Left cardiac atrium (tissue), 4 donors: ENCODE measurements at regions not wholly inside any gene's neighbourhood (a gene's known extent, or its start where the extent isn't known, plus 50 kb on each side); places are given as distances from the start of the nearest gene placed in this dataset.

Experiments used
- ATAC-seq, 2 donors: fragments of 200-7000 bp; cut with Tn5 transposase; one replicate each; pipeline ENCODE4 v1.9.1; 2020; ENCODE audit warnings: mild to moderate bottlenecking in 2 of 2, moderate library complexity in 2 of 2
- DNase-seq: peaks from one replicate; pipeline ENCODE4 v3.0.0-alpha.2; 2020
- intact Hi-C, 2 donors: fragments of 100-400 bp; cut with DNase I; formaldehyde crosslinking; loops; one replicate each; pipeline versions ENCODE4 v1.14.1 to v1.15.1; 2022 to 2023
- donor health status: DM: no; HTN: yes; CAD: no.
- donor health status: DM: no; HTN: yes; CAD: no; lungs with severe emphysema.
- donor health status: DM: yes; HTN: yes; CAD: no.
- donor health status: Dilated cardiomyopathy.

DNA sequence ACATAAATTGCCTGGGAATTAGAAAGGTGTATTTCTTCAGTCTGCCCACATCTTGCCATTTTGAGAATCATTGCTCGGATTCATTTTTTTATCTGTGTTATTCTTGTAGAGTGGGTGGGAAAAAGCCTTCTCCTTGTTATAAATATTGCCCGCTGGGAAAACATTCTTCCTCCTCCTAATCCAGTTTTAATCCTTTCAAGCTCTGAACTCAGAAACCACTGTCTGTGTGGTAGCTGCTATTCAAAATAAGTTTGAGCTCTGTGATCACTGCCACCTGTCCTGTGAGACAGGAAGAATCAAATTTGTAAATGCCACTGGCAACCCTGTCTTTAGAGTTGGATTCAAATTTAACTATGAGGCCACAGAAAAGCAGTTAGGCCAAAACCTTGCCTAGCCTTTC lies 1875.2 kb upstream of the PIK3C3 start:
- DNase-seq (no peak), ATAC-seq (no peak)
- intact Hi-C loops = no loop called here

DNA sequence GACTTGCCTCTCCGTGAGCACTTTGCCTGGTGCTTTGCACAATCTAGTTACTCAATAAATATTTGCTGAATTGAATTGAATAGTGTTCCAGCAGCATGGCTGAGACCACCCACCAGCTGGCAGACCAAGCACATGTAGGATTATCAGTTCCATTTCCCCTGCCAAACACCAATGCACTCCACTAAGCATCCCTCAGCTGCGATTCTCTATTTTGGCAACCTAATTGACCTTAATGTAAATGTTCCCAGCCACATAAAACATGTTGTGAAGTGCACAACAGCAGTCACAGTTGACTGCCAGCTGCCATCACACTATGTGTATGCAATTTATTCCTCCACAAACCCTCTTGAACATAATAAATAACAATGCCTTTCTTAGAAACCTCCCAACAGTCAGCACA lies 1879.4 kb upstream of the PIK3C3 start:
- no peak for ATAC-seq
- no peak for DNase-seq
- intact Hi-C loops = no loop called here

DNA sequence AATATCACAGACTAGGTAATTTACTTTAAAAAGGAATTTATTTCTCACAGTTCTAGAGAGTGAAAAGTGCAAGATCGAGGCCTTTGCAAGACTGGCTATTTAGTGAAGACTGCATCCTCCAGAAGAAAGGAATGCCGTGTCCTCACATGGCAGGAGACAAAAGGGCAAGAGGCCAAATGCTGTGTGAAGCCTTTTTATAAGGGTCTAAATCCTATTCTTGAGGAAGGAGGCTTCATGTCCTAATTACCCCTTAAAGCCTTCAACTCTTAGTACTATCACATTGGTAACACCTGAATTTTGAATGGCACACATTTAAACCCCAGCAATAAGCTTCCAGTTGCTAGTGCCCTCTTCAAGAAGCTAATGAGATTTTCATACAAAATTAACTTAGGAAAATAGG lies 1882.3 kb upstream of the PIK3C3 start:
- ATAC-seq = no peak

GRCh38 chr18:40066368-40066767 lies 1888.7 kb upstream of the PIK3C3 start:
- intact Hi-C loops = no loop called here
- ATAC-seq = no peak

More for the DNA sequence above, 1882.3 kb upstream of the PIK3C3 start:
- DNase-seq = no peak
- intact Hi-C loops = no loop called here

GRCh38 chr18:40063488-40063887 lies 1891.5 kb upstream of the PIK3C3 start:
- ATAC-seq (no peak), DNase-seq (no peak)
- intact Hi-C loops = no loop called here

More at GRCh38 chr18:40066368-40066767, 1888.7 kb upstream of the PIK3C3 start:
- no peak for DNase-seq

GRCh38 chr18:40061086-40061485 lies 1893.9 kb upstream of the PIK3C3 start:
- intact Hi-C loops = no loop called here
- DNase-seq (no peak), ATAC-seq (no peak)

DNA sequence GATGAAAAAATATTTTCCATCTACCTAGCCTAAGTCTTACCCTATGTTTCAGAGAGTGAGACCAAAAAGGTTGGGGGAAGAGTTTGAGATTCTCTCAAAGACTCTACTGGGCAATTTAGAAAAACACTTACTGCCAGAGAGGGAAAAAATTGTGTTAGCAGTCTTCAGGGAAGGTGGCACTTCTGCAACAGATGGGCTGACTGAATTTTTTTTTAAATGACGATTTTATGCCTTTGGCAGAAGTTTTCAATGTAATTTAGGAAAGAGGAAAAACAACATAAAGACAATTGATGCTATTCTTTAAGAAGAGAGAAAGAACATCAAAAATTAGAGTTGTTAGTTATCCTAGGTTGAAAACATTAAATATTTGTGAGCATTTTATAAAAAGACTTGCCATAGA lies 1894.5 kb upstream of the PIK3C3 start:
- intact Hi-C loops = no loop called here
- no peak for DNase-seq
- ATAC-seq = no peak

DNA sequence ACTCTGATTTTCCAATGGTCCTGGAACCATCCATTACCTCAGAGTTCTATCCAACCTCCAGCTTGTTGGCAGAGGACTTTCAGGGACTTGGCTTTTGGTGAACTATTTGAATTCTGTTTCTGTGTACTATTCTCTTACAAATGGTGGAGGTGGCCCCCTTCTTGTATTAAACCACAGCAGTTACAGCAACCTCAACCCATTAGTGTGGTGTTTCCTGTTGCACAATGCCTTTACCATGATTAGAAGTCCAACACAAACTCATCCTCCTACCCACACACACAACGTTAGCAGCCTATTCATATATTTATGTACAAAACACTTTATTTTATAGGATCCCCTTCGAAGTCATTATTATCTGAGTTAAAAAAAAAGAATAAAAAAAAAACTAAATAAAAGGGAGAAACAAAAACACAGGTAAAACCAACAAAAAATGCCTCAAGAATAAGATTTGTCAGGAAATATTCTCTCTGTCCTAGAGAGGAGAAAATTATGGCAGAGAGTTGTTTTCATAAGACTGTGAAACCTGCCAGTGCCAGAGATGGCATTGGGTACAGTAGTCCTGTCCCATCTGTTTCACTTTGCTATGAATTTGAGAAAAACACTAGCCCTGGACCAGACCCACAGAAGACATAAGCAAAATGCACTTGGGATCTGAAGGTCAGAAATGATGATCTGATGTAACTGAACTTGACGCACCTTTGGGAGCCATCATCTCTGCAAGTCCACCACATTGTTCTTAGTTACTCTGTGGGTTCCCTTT lies 1896.0 kb upstream of the PIK3C3 start:
- ATAC-seq = no peak
- intact Hi-C loops = no loop called here
- DNase-seq = no peak

DNA sequence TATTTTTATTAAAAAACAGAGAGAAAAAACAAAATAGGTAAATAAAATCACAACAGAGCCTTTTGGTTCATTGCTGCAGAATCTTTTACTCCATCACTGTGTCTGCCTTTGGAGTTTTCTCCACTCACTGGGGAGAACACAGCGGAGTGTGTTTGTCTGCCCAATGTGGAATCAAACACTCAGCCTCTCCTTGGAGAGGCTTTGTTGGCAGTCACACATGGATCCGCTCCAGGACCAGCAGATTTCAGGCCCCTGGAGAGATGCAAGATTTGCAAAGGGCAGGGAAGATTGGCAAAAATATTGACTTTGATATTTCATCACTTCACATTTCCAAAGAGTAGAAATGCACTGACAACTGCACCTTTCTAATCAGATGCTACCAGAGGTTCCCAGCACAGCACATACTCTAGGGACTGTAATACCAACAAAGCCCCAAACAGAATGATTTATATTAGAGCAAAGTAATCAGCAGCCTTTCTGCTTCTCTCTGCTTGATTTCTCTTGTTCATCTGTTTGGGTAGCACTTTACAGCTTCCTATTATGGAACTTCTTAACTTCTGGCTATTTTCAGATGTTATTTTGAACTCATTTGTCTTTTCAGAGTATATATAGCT lies 1898.8 kb upstream of the PIK3C3 start:
- ATAC-seq (peak in 1 of 2 donors; percentile 74), DNase-seq (peak; percentile 18)
- intact Hi-C loops = no loop called here

GRCh38 chr18:40055262-40055661 lies 1899.8 kb upstream of the PIK3C3 start:
- DNase-seq (no peak), ATAC-seq (no peak)
- intact Hi-C loops = no loop called here

DNA sequence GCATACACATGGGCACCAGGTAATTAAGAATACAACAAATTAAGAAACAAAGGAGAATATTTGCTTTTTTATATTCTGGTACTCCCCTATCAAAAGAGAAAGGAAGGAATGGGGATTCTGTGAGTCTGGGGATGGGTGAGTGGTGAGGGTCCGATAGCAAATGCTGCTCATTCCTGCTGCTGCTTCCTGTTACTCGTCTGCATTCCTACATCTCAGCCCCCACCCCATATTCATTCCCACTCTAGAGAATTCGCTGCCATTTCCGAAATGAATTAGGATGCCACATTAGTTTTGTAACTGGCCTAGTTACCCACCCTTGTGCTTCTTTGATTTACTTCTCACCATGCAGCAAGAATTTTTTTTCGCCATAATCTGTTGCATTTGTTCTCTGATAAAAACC lies 1905.3 kb upstream of the PIK3C3 start:
- intact Hi-C loops = no loop called here

DNA sequence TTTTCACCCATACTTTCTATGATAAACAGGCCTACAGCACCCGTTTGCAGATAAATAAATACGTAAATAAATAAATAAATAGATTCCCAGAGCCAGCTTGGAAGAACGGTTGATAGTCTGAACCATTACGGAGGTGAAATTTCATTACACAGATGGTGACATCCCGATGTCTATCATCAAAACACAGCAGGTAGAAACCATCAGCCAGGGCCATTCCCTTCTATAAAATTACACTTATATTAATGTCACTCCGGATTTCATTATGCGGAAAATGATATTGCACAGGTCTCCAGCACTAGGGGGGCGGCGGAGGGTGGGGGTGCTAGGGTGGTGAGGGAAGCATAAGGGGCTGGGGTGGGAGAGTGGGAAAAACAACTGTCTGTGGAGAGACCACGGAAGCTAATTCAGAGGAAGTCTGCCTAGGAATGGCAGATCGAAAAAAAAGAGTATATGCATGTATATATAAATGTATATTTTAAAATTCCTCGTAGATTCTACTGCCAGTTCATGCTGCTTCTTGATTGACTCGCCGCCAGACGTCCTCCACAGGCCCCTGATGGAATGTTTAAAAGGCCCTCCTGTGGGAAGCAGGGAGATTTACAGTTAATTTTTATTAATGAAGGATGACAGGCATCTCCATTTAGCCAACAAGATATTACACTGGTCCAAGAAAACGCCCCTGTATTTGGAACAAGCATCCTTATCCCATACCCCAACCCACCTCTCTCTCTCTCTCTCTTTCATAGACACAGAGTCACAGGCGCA lies 1906.0 kb upstream of the PIK3C3 start:
- DNase-seq = no peak
- intact Hi-C loops = no loop called here
- ATAC-seq = no peak

More for the DNA sequence above, 1905.3 kb upstream of the PIK3C3 start:
- DNase-seq (no peak), ATAC-seq (no peak)

GRCh38 chr18:40048253-40048652 lies 1906.8 kb upstream of the PIK3C3 start:
- DNase-seq = no peak
- intact Hi-C loops = no loop called here
- no peak for ATAC-seq

- no peak for ATAC-seq
- DNase-seq = no peak
- intact Hi-C loops = no loop called here
These were observed 1908.4 kb upstream of the PIK3C3 start for GRCh38 chr18:40046596-40046995.

DNA sequence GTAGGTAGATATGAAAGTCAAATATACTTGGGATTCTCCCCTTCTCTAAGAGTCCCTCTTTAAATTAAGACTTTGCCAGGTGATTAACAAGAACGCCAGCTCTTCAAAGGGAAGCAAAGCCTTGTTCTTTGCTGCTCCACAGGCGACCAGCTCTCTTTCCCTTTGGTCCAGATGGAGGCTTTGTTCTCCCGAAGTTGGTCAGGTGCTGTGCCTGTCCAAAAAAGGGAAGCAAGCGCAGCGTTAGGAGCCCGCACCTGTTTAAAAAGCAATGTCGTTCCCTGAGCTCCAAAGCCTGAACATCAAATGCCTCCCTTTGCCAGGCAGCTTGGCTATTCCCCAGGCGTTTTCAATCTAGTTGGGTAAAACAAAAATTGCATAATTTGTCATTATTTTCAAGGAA lies 1913.1 kb upstream of the PIK3C3 start:
- DNase-seq = no peak
- ATAC-seq = no peak
- intact Hi-C loops = no loop called here

- ATAC-seq = no peak
- DNase-seq = no peak
- intact Hi-C loops = no loop called here
These were observed 1914.5 kb upstream of the PIK3C3 start for GRCh38 chr18:40040574-40040973.

- no peak for ATAC-seq
These were observed 1917.7 kb upstream of the PIK3C3 start for GRCh38 chr18:40037356-40037755.

GRCh38 chr18:40036861-40037260 lies 1918.2 kb upstream of the PIK3C3 start:
- ATAC-seq = no peak
- intact Hi-C loops = no loop called here
- DNase-seq = no peak

More at GRCh38 chr18:40037356-40037755, 1917.7 kb upstream of the PIK3C3 start:
- intact Hi-C loops = no loop called here
- no peak for DNase-seq

DNA sequence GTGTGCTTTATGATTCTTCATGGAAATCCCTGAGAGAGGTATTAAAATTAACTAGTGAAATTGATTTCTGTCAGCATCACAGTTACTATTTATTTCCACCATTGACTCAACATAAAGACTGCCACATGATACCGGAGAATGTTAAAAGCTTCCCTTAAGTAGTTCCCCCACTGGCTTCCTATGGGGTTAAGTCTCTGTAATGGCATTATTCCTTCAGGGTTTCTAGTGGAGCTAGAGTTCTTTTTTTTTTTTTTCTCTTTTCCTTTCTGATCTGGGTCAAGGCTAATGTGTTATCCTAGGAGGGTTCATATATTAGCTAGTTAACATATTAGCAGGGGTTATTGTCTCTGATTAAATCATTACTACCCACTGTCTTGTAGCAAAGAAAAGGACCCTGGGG lies 1919.1 kb upstream of the PIK3C3 start:
- DNase-seq (no peak), ATAC-seq (no peak)
- intact Hi-C loops = no loop called here

- intact Hi-C loops = no loop called here
- ATAC-seq (no peak), DNase-seq (no peak)
These were observed 1923.0 kb upstream of the PIK3C3 start for GRCh38 chr18:40032076-40032475.
